PC-3 (cell line): ENCODE measurements at regions not wholly inside any gene's neighbourhood (a gene's known extent, or its start where the extent isn't known, plus 50 kb on each side); places are given as distances from the start of the nearest gene placed in this dataset.

ENCODE experiments used
- ATAC-seq: fragments of 200-7000 bp; cut with Tn5 transposase; 2 replicates; pipeline ENCODE4 v1.9.1; 2020; ENCODE audit warnings: mild to moderate bottlenecking, moderate library complexity
- BruUV-seq: library from RNA; stranded (reverse); fragments of 400-500 nt; replicated peaks from 2 replicates; lab custom pipeline; 2021; lab: Mats Ljungman, UMichigan
- CTCF ChIA-PET: fragments of 300-600 bp; sonication (Branson Sonifier 250); formaldehyde crosslinking; loops from one replicate; lab custom pipeline; 2022; ENCODE audit warnings: antibody characterized with exemption; lab: Charles Lee
- POLR2A ChIA-PET: fragments of 300-600 bp; sonication (Branson Sonifier 250); formaldehyde crosslinking; loops from one replicate; lab custom pipeline; 2022; ENCODE audit warnings: antibody characterized with exemption; ENCODE audit not compliant: unreplicated experiment; lab: Charles Lee
- DNase-seq: peaks from one replicate; pipeline ENCODE4 v3.0.0-alpha.2; 2015
- H2AFZ ChIP-seq: fragments of 300-600 bp; sonication (generic); 2 replicates; pipeline ENCODE4 v1.6.0; 2016; ENCODE audit warnings: antibody characterized with exemption, low read length
- H3F3A ChIP-seq: fragments of 300-600 bp; sonication (generic); one replicate; pipeline ENCODE4 v1.6.0; 2017; ENCODE audit warnings: antibody characterized with exemption, low read length, control low read depth, mild to moderate bottlenecking; ENCODE audit not compliant: unreplicated experiment
- H3K27ac ChIP-seq: fragments of 300-600 bp; sonication (generic); 2 replicates; pipeline ENCODE4 v1.5.1; 2016; ENCODE audit warnings: mild to moderate bottlenecking, low read length
- H3K27me3 ChIP-seq: fragments of 300-600 bp; sonication (generic); 2 replicates; pipeline ENCODE4 v1.6.1; 2016; ENCODE audit warnings: low read length, mixed read lengths
- H3K36me3 ChIP-seq: fragments of 300-600 bp; sonication (generic); 2 replicates; pipeline ENCODE4 v1.6.1; 2016; ENCODE audit warnings: low read depth, mixed run types, low read length, mixed read lengths
- H3K4me1 ChIP-seq: fragments of 300-600 bp; sonication (generic); 2 replicates; pipeline ENCODE4 v1.5.1; 2016; ENCODE audit warnings: low read length; ENCODE audit not compliant: insufficient read depth
- H3K4me2 ChIP-seq: fragments of 300-600 bp; sonication (generic); 2 replicates; pipeline ENCODE4 v1.6.0; 2016; ENCODE audit warnings: low read length
- H3K4me3 ChIP-seq: fragments of 300-600 bp; sonication (generic); 2 replicates; pipeline ENCODE4 v1.5.1; 2016; ENCODE audit warnings: mild to moderate bottlenecking, low read length, mixed read lengths
- H3K79me2 ChIP-seq: fragments of 300-600 bp; sonication (generic); 2 replicates; pipeline ENCODE4 v1.6.1; 2017; ENCODE audit warnings: low read length, mixed read lengths
- H3K9ac ChIP-seq: fragments of 300-600 bp; sonication (generic); 2 replicates; pipeline ENCODE4 v1.6.0; 2016; ENCODE audit warnings: mild to moderate bottlenecking, low read length
- H3K9me2 ChIP-seq: fragments of 300-600 bp; sonication (generic); replicated peaks from 2 replicates; pipeline ENCODE4 v1.6.1; 2016; ENCODE audit warnings: mixed run types, low read length, mixed read lengths
- H3K9me3 ChIP-seq: fragments of 300-600 bp; sonication (generic); 2 replicates; pipeline ENCODE4 v1.6.1; 2016; ENCODE audit warnings: low read length, mixed read lengths
- H4K20me1 ChIP-seq: fragments of 300-600 bp; sonication (generic); 2 replicates; pipeline ENCODE4 v1.6.1; 2016; ENCODE audit warnings: low read length, mixed read lengths
- EZH2 ChIP-seq: fragments of 300-600 bp; sonication (generic); IDR thresholded peaks from one replicate; pipeline ENCODE4 v1.6.1; 2017; ENCODE audit warnings: antibody characterized with exemption, mild to moderate bottlenecking, low read length; ENCODE audit not compliant: unreplicated experiment
- EZH2phosphoT487 ChIP-seq: fragments of 300-600 bp; sonication (generic); IDR thresholded peaks from 2 replicates; pipeline ENCODE4 v1.6.1; 2018; ENCODE audit warnings: mild to moderate bottlenecking, antibody characterized with exemption, low read length, borderline replicate concordance
- intact Hi-C: fragments of 100-400 bp; cut with micrococcal nuclease; formaldehyde crosslinking; loops from 2 replicates; pipeline ENCODE4 v1.9.0; 2023
- TF ChIP-seq, protein P1 (sequence below): fragments of 300-600 bp; sonication (generic); conservative IDR thresholded peaks from 2 replicates; pipeline ENCODE4 v1.5.1; 2017; ENCODE audit warnings: antibody characterized with exemption, low read depth, mild to moderate bottlenecking, low read length

DNA sequence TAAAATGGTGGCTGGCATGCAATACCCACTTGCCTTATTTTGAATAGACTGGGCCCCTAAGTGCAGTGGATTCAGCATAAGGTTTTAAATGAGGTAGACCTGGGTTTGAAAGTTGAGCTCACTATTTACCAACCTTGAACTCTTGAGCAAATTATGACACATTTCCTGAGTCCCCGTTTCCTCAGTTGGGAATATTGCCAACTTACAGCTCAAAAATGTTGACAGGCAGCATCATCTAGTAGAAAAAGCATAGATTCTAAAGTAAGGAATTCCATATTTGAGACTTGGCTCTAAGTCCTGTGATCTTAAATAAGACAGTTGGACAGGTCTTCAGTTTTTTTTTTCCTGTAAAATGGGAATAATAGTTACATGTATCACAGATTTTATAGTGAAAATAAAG, 305.5 kb downstream of the ACTR3B start:
- H3F3A ChIP-seq, result no peaks in the 10 kb centered on the region
- no peak overlapping the region for H3K4me3 ChIP-seq
- BruUV-seq, result no TSS peak
- H4K20me1 ChIP-seq, result no peaks in the 10 kb centered on the region
- H3K4me2 ChIP-seq, result no peak overlapping the region
- H3K9ac ChIP-seq, result no peak overlapping the region
- no peaks in the 10 kb centered on the region for H3K9me2 ChIP-seq
- ChIA-PET CTCF (no interaction called here), POLR2A (no interaction called here)
- H3K27ac ChIP-seq, result no peak overlapping the region
- TF ChIP-seq EZH2 (no peak), EZH2phosphoT487 (no peak)
- TF ChIP-seq, protein P1, sequence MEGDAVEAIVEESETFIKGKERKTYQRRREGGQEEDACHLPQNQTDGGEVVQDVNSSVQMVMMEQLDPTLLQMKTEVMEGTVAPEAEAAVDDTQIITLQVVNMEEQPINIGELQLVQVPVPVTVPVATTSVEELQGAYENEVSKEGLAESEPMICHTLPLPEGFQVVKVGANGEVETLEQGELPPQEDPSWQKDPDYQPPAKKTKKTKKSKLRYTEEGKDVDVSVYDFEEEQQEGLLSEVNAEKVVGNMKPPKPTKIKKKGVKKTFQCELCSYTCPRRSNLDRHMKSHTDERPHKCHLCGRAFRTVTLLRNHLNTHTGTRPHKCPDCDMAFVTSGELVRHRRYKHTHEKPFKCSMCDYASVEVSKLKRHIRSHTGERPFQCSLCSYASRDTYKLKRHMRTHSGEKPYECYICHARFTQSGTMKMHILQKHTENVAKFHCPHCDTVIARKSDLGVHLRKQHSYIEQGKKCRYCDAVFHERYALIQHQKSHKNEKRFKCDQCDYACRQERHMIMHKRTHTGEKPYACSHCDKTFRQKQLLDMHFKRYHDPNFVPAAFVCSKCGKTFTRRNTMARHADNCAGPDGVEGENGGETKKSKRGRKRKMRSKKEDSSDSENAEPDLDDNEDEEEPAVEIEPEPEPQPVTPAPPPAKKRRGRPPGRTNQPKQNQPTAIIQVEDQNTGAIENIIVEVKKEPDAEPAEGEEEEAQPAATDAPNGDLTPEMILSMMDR, result no peak
- intact Hi-C loops, result no loop called here
- H3K4me1 ChIP-seq, result no peaks in the 10 kb centered on the region
- H3K9me3 ChIP-seq, result no peaks in the 10 kb centered on the region
- no peaks in the 10 kb centered on the region for H3K27me3 ChIP-seq
- no peaks in the 10 kb centered on the region for H3K36me3 ChIP-seq
- H2AFZ ChIP-seq, result no peak overlapping the region
- H3K79me2 ChIP-seq, result no peaks in the 10 kb centered on the region
- DNase-seq (peak; percentile 29), ATAC-seq (no peak)

DNA sequence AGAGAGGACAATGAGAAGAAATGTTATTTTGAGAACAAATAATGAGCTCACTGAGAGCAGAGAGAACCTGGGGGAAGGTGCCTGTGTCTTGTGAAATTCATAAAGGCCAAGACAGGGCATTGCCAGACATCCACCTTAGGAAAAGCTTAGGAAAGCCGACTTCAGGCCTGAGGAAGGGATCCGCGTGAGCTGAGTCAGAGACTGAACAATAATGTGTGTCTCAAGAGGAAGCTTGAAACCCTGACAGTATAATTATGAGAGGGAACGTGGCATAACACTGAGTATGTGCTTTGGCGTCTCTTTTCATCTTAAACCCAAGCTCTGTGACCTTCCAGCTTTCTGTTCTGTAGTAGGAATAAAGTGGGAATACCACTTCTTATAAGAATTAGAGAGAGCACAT, 307.2 kb downstream of the ACTR3B start:
- no peaks in the 10 kb centered on the region for H3K9me3 ChIP-seq
- BruUV-seq, result no TSS peak

DNA sequence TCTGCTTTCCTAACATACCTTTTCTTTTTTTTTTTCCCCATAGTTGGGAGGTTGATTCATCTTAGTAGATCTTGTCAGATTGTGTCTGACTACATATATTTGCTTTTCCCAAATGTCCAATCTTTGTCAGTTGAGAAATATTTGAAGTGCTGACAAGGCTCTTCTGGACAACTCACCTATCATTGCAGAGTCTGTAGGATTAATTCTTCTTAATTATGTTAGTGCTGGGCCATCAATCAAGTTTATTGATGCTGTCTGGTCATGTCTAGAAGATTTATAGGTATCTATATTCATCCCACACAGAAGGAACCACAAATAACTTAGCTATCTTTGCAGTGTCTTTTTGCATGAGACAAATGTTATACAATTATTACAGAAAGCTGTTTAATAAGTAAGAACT, 310.6 kb downstream of the ACTR3B start:
- Histone ChIP-seq H3F3A (no peaks in the 10 kb centered on the region), H2AFZ (no peak overlapping the region), H3K4me2 (no peak overlapping the region), H3K36me3 (no peaks in the 10 kb centered on the region), H3K27ac (no peak overlapping the region), H3K27me3 (no peaks in the 10 kb centered on the region), H3K9me2 (no peaks in the 10 kb centered on the region), H4K20me1 (no peaks in the 10 kb centered on the region), H3K9ac (no peak overlapping the region), H3K9me3 (no peaks in the 10 kb centered on the region), H3K79me2 (no peaks in the 10 kb centered on the region), H3K4me3 (no peak overlapping the region), H3K4me1 (no peaks in the 10 kb centered on the region)
- CTCF ChIA-PET, result no interaction called here
- DNase-seq, result no peak
- TF ChIP-seq, protein P1, result no peak
- POLR2A ChIA-PET, result no interaction called here
- intact Hi-C loops, result no loop called here
- no peak for ATAC-seq
- no TSS peak for BruUV-seq

More for the DNA sequence above, 307.2 kb downstream of the ACTR3B start:
- TF ChIP-seq, protein P1, result no peak
- TF ChIP-seq EZH2phosphoT487 (no peak), EZH2 (no peak)
- Histone ChIP-seq H2AFZ (no peak overlapping the region), H3K9ac (no peak overlapping the region), H3K4me3 (no peak overlapping the region), H3K27me3 (no peaks in the 10 kb centered on the region), H3K9me2 (no peaks in the 10 kb centered on the region), H3K4me2 (no peak overlapping the region), H3K79me2 (no peaks in the 10 kb centered on the region), H3K27ac (no peak overlapping the region), H3K36me3 (no peaks in the 10 kb centered on the region), H4K20me1 (no peaks in the 10 kb centered on the region), H3F3A (no peaks in the 10 kb centered on the region), H3K4me1 (no peaks in the 10 kb centered on the region)
- CTCF ChIA-PET, result no interaction called here
- no peak for DNase-seq
- POLR2A ChIA-PET, result no interaction called here
- intact Hi-C loops, result no loop called here
- no peak for ATAC-seq
